ENCODE measurements at regions not wholly inside any gene's neighbourhood (a gene's known extent, or its start where the extent isn't known, plus 50 kb on each side); places are given as distances from the start of the nearest gene placed in this dataset.

GRCh38 chr11:15815246-15816195 is 540.8 kb downstream of the SOX6 start:
- H3K27ac ChIP-seq, result peak overlapping the region in 1 of 4 donors; percentile 25
- H3K27me3 ChIP-seq, result no peaks in the 10 kb centered on the region
- H3K9me3 ChIP-seq, result no peaks in the 10 kb centered on the region
- DNase-seq, result no peak
- H3K36me3 ChIP-seq, result no peaks in the 10 kb centered on the region
- H3K4me3 ChIP-seq, result no peak overlapping the region
- no peak for TF ChIP-seq POLR2A (IDR thresholded peaks at IDR 0.05)
- no peak for TF ChIP-seq CTCF (IDR thresholded peaks at IDR 0.05)
- peaks cover 0 to 32% (median 0%) of the 10 kb centered on the region in 4 donors for H3K4me1 ChIP-seq

GRCh38 chr11:15816260-15816871 is 540.0 kb downstream of the SOX6 start:
- no peaks in the 10 kb centered on the region for H3K36me3 ChIP-seq
- peaks cover 0 to 32% (median 0%) of the 10 kb centered on the region in 4 donors for H3K4me1 ChIP-seq
- no peak for TF ChIP-seq POLR2A (IDR thresholded peaks at IDR 0.05)
- no peak for TF ChIP-seq CTCF (IDR thresholded peaks at IDR 0.05)
- no peaks in the 10 kb centered on the region for H3K27me3 ChIP-seq
- no peak for DNase-seq
- no peak overlapping the region for H3K27ac ChIP-seq
- no peaks in the 10 kb centered on the region for H3K9me3 ChIP-seq
- no peak overlapping the region for H3K4me3 ChIP-seq

GRCh38 chr11:15817001-15817400 is 539.3 kb downstream of the SOX6 start:
- no peak overlapping the region for H3K4me3 ChIP-seq
- no peak overlapping the region for H3K27ac ChIP-seq
- H3K4me1 ChIP-seq, result peaks cover 0 to 32% (median 0%) of the 10 kb centered on the region in 4 donors
- TF ChIP-seq CTCF (IDR thresholded peaks at IDR 0.05) (no peak), POLR2A (IDR thresholded peaks at IDR 0.05) (no peak)
- no peaks in the 10 kb centered on the region for H3K27me3 ChIP-seq
- no peaks in the 10 kb centered on the region for H3K9me3 ChIP-seq
- H3K36me3 ChIP-seq, result no peaks in the 10 kb centered on the region
- no peak for DNase-seq

GRCh38 chr11:15818132-15818842 is 538.1 kb downstream of the SOX6 start:
- no peaks in the 10 kb centered on the region for H3K9me3 ChIP-seq
- H3K27ac ChIP-seq, result no peak overlapping the region
- no peak for DNase-seq
- H3K27me3 ChIP-seq, result no peaks in the 10 kb centered on the region
- H3K4me3 ChIP-seq, result no peak overlapping the region
- TF ChIP-seq POLR2A (IDR thresholded peaks at IDR 0.05), result no peak
- no peak for TF ChIP-seq CTCF (IDR thresholded peaks at IDR 0.05)
- peaks cover 0 to 32% (median 0%) of the 10 kb centered on the region in 4 donors for H3K4me1 ChIP-seq
- no peaks in the 10 kb centered on the region for H3K36me3 ChIP-seq

- H3K36me3 ChIP-seq, result no peaks in the 10 kb centered on the region
- no peaks in the 10 kb centered on the region for H3K9me3 ChIP-seq
- no peak overlapping the region for H3K4me3 ChIP-seq
- peaks cover 0 to 32% (median 0%) of the 10 kb centered on the region in 4 donors for H3K4me1 ChIP-seq
- DNase-seq, result peak in 2 of 3 donors; percentile 75 to 87
- H3K27me3 ChIP-seq, result no peaks in the 10 kb centered on the region
- TF ChIP-seq CTCF (IDR thresholded peaks at IDR 0.05) (peak in 4 of 6 experiments; percentile 64 to 86 (median 79)), POLR2A (IDR thresholded peaks at IDR 0.05) (no peak)
- H3K27ac ChIP-seq, result no peak overlapping the region
Measured at GRCh38 chr11:15819679-15820286, 536.6 kb downstream of the SOX6 start.
